GM12878 (cell line): ENCODE measurements at regions not wholly inside any gene's neighbourhood (a gene's known extent, or its start where the extent isn't known, plus 50 kb on each side); places are given as distances from the start of the nearest gene placed in this dataset.

Source experiments
- ATAC-seq: fragments of 200-7000 bp; cut with Tn5 transposase; 3 replicates; pipeline ENCODE4 v1.9.1; 2020; ENCODE audit warnings: mild to moderate bottlenecking, moderate library complexity
- BruUV-seq: library from RNA; stranded (reverse); fragments of 400-500 nt; replicated peaks from 2 replicates; lab custom pipeline; 2021; lab: Mats Ljungman, UMichigan
- CTCF ChIA-PET: fragments of 300-600 bp; sonication (Branson Sonifier 250); formaldehyde crosslinking; extraction: SDS; loops from one replicate; lab custom pipeline; 2021; ENCODE audit warnings: inconsistent platforms; lab: Yijun Ruan, JAX
- POLR2A ChIA-PET: fragments of 350-600 bp; formaldehyde crosslinking; extraction: SDS; loops from one replicate; lab custom pipeline; 2021; ENCODE audit warnings: inconsistent platforms; lab: Charles Lee
- RAD21 ChIA-PET: fragments of 300-600 bp; sonication (Branson Sonifier 250); formaldehyde crosslinking; loops from one replicate; lab custom pipeline; 2023; ENCODE audit warnings: antibody characterized with exemption; ENCODE audit not compliant: unreplicated experiment; lab: Charles Lee
- SMC1A ChIA-PET: fragments of 300-600 bp; sonication (Branson Sonifier 250); formaldehyde crosslinking; loops from one replicate; lab custom pipeline; 2023; ENCODE audit not compliant: unreplicated experiment, uncharacterized antibody; lab: Charles Lee
- DNase-seq: peaks from one replicate; pipeline ENCODE4 v3.0.0-alpha.2; 2011; ENCODE audit warnings: low read depth, low spot score
- FAIRE-seq: peaks from 3 replicates; lab custom pipeline; 2011; peaks lifted over from hg19 to GRCh38; lab: Jason Lieb, UNC
- H2AFZ ChIP-seq: 2 replicates; pipeline ENCODE4 v1.6.0; 2011; ENCODE audit warnings: low read depth, low read length, control low read depth; ENCODE audit not compliant: control insufficient read depth
- H3K27ac ChIP-seq: 2 replicates; pipeline ENCODE4 v1.5.1; 2011; ENCODE audit warnings: control low read depth; ENCODE audit not compliant: control insufficient read depth, insufficient read depth
- H3K27me3 ChIP-seq, 2 experiments: replicated peaks in 1 of 2; 2 replicates each; pipeline versions ENCODE4 v1.6.0 to v1.6.1; 2011; ENCODE audit warnings: low read length in 1 of 2; ENCODE audit not compliant: control insufficient read depth in 2 of 2, insufficient read depth in 2 of 2
- H3K36me3 ChIP-seq, 2 experiments: 2 replicates each; pipeline ENCODE4 v1.5.1; 2011; ENCODE audit warnings: low read length in 1 of 2; ENCODE audit not compliant: control insufficient read depth in 2 of 2, insufficient read depth in 2 of 2
- H3K4me1 ChIP-seq: 2 replicates; pipeline ENCODE4 v1.6.1; 2011; ENCODE audit warnings: mild to moderate bottlenecking, low read length, moderate library complexity, mixed read lengths; ENCODE audit not compliant: control insufficient read depth, insufficient read depth
- H3K4me2 ChIP-seq: 2 replicates; pipeline ENCODE4 v1.6.0; 2011; ENCODE audit warnings: control low read depth; ENCODE audit not compliant: control insufficient read depth, insufficient read depth
- H3K4me3 ChIP-seq: fragments of 200-600 bp; sonication (generic); 2 replicates; pipeline ENCODE4 v1.5.1; 2016
- H3K79me2 ChIP-seq: 2 replicates; pipeline ENCODE4 v1.6.0; 2011; ENCODE audit warnings: low read length; ENCODE audit not compliant: control insufficient read depth, insufficient read depth
- H3K9ac ChIP-seq: 2 replicates; pipeline ENCODE4 v1.8.0; 2011; ENCODE audit warnings: low read length, control low read depth, mixed read lengths; ENCODE audit not compliant: control insufficient read depth, insufficient read depth
- H3K9me3 ChIP-seq: replicated peaks from 3 replicates; pipeline ENCODE4 v1.5.1; 2011; ENCODE audit warnings: mild to moderate bottlenecking, low read length; ENCODE audit not compliant: control insufficient read depth, insufficient read depth
- H4K20me1 ChIP-seq: 2 replicates; pipeline ENCODE4 v1.6.0; 2011; ENCODE audit not compliant: control insufficient read depth, insufficient read depth
- BHLHE40 ChIP-seq, 2 experiments: fragments of 450-650 bp in 1 of 2; IDR thresholded peaks; 2 replicates each; pipeline ENCODE4 v1.6.1; 2011 to 2017; ENCODE audit warnings: low read depth in 2 of 2, borderline replicate concordance in 1 of 2, improper control_type of control experiment in 1 of 2, low read length in 1 of 2, mild to moderate bottlenecking in 1 of 2
- DPF2 ChIP-seq: fragments of 450-650 bp; IDR thresholded peaks from 2 replicates; pipeline ENCODE4 v1.6.1; 2017; ENCODE audit warnings: mild to moderate bottlenecking
- EED ChIP-seq: sonication (generic); IDR thresholded peaks from 2 replicates; pipeline ENCODE4 v1.6.1; 2016; ENCODE audit warnings: antibody characterized with exemption, low read depth
- HDAC2 ChIP-seq: fragments of 200-600 bp; sonication (generic); IDR thresholded peaks from 2 replicates; pipeline ENCODE4 v1.6.1; 2017
- IRF4 ChIP-seq: IDR thresholded peaks from 2 replicates; pipeline ENCODE4 v1.6.1; 2011; ENCODE audit warnings: low read depth, low read length
- NR2C1 ChIP-seq: fragments of 450-650 bp; IDR thresholded peaks from 2 replicates; pipeline ENCODE4 v1.6.1; 2017; ENCODE audit warnings: antibody characterized with exemption, mild to moderate bottlenecking, moderate library complexity
- RAD21 ChIP-seq: IDR thresholded peaks from 2 replicates; pipeline ENCODE4 v1.6.1; 2011; ENCODE audit warnings: mild to moderate bottlenecking, low read depth, low read length, moderate library complexity; ENCODE audit not compliant: insufficient read depth
- USF1 ChIP-seq: IDR thresholded peaks from 2 replicates; pipeline ENCODE4 v1.6.1; 2011; ENCODE audit warnings: borderline replicate concordance, low read depth, mild to moderate bottlenecking, moderate library complexity, mixed read lengths, low read length; ENCODE audit not compliant: insufficient read depth; ENCODE audit errors: extremely low read length
- ZBED1 ChIP-seq: IDR thresholded peaks from 2 replicates; pipeline ENCODE4 v1.6.1; 2016; ENCODE audit warnings: borderline replicate concordance
- ZNF274 ChIP-seq: IDR thresholded peaks from one replicate; pipeline ENCODE4 v1.8.0; 2011; ENCODE audit not compliant: insufficient read length, insufficient read depth
- WGBS: methylation state at CpG from one replicate; pipeline ENCODE4 v1.1.6; 2016; ENCODE audit warnings: low lambda C conversion rate; ENCODE audit not compliant: insufficient replicate concordance, insufficient coverage; ENCODE audit errors: missing lambda C conversion rate; 5-methylcytosine and 5-hydroxymethylcytosine counted together
- in situ Hi-C: fragments of 300-500 bp; cut with MboI; formaldehyde crosslinking; loops from 9 replicates; pipeline ENCODE4 v1.14.3; 2018; ENCODE audit warnings: mixed read lengths
- intact Hi-C: fragments of 100-400 bp; cut with micrococcal nuclease; formaldehyde crosslinking; loops from one replicate; pipeline ENCODE4 v1.14.2; 2022; ENCODE audit not compliant: unreplicated experiment
- TF ChIP-seq, protein P1 (sequence below): IDR thresholded peaks from 2 replicates; pipeline ENCODE4 v1.6.1; 2011; ENCODE audit warnings: low read depth, low read length, improper control_type of control experiment, borderline replicate concordance
- TF ChIP-seq, protein P2 (sequence below): fragments of 450-650 bp; conservative IDR thresholded peaks from 2 replicates; pipeline ENCODE4 v1.6.1; 2017; ENCODE audit warnings: mild to moderate bottlenecking, moderate library complexity
- TF ChIP-seq, protein P3 (sequence below): IDR thresholded peaks from 2 replicates; pipeline ENCODE4 v1.6.1; 2012; ENCODE audit warnings: low read length, inconsistent platforms

- Histone ChIP-seq H3K79me2 (no peaks in the 10 kb centered on the region), H2AFZ (no peak overlapping the region)
- SMC1A ChIA-PET, result no interaction called here
- intact Hi-C loops, result no loop called here
- no TSS peak for BruUV-seq
- no peak for TF ChIP-seq DPF2
- TF ChIP-seq RAD21, result no peak
- TF ChIP-seq HDAC2, result no peak
- TF ChIP-seq NR2C1, result no peak
- no peak for TF ChIP-seq ZBED1
- TF ChIP-seq, protein P1, sequence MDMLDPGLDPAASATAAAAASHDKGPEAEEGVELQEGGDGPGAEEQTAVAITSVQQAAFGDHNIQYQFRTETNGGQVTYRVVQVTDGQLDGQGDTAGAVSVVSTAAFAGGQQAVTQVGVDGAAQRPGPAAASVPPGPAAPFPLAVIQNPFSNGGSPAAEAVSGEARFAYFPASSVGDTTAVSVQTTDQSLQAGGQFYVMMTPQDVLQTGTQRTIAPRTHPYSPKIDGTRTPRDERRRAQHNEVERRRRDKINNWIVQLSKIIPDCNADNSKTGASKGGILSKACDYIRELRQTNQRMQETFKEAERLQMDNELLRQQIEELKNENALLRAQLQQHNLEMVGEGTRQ, result no peak
- TF ChIP-seq, all 136 proteins: peak for 0
- Histone ChIP-seq H4K20me1 (no peaks in the 10 kb centered on the region), H3K4me3 (no peak overlapping the region), H3K9ac (no peak overlapping the region), H3K4me1 (no peaks in the 10 kb centered on the region), H3K27ac (no peak overlapping the region), H3K36me3 (no peaks in the 10 kb centered on the region), H3K4me2 (no peak overlapping the region), H3K9me3 (no peaks in the 10 kb centered on the region), H3K27me3 (no peaks in the 10 kb centered on the region)
- 93% methylated on average over 4 of the region's 4 CpGs for WGBS
- ATAC-seq, result no peak
- no peak for DNase-seq
- ChIA-PET RAD21 (interaction anchor here (0.6 kb wide), 1 partner anchor 389 kb away, joined by 3 read pairs; no protein-coding TSS in a partner anchor), CTCF (interaction anchor here (1.0 kb wide), 1 partner anchor 206 kb away, joined by 3 read pairs; no protein-coding TSS in a partner anchor), POLR2A (no interaction called here)
- in situ Hi-C loops, result loop anchor here (5.0 kb wide), 2 partner anchors 131 to 211 kb away; no protein-coding TSS in a partner anchor
- FAIRE-seq, result no peak
These were observed 114.3 kb downstream of the ASCL4 start for GRCh38 chr12:107888789-107889188.

DNA sequence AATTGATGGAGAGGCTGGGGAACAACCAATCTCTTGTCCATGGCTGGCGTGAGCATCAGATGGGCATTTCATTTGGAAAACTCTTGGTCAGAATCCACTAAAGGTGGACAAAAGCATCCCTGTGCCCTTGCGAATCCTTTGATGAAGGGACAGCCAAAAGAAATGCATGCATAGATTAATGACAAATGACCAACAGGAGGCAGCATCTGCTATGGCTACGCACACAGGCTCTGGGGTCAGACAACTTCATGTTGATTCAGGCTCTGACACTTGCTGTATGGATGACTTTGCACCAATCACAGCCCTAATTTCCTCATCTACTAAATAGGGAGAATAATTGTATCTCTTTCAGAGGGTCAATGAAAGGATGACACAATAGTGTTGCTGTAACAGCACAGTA is 117.5 kb downstream of the ASCL4 start:
- no peak overlapping the region for H3K4me3 ChIP-seq
- no peak overlapping the region for H2AFZ ChIP-seq
- H3K9me3 ChIP-seq, result no peaks in the 10 kb centered on the region
- H3K9ac ChIP-seq, result no peak overlapping the region
- in situ Hi-C loops, result no loop called here
- no peaks in the 10 kb centered on the region for H3K4me1 ChIP-seq
- ATAC-seq (peak; percentile 65), DNase-seq (no peak), FAIRE-seq (peak; percentile 61)
- BruUV-seq, result no TSS peak
- no peak overlapping the region for H3K4me2 ChIP-seq
- no peak overlapping the region for H3K27ac ChIP-seq
- H3K79me2 ChIP-seq, result no peaks in the 10 kb centered on the region
- 63% methylated on average over 3 of the region's 3 CpGs for WGBS
- SMC1A ChIA-PET, result no interaction called here
- POLR2A ChIA-PET, result no interaction called here
- RAD21 ChIA-PET, result no interaction called here
- H4K20me1 ChIP-seq, result no peaks in the 10 kb centered on the region
- H3K36me3 ChIP-seq, result no peaks in the 10 kb centered on the region
- H3K27me3 ChIP-seq, result no peaks in the 10 kb centered on the region
- intact Hi-C loops, result no loop called here
- CTCF ChIA-PET, result interaction anchor here (1.3 kb wide), 1 partner anchor 216 kb away, joined by 3 read pairs; no protein-coding TSS in a partner anchor
- TF ChIP-seq BHLHE40 (IDR thresholded peaks at IDR 0.05; ENCODE audit: borderline replicate concordance in 1 of 2, low read depth in 2 of 2, low read length in 1 of 2), result no peak
- TF ChIP-seq IRF4, result no peak
- TF ChIP-seq, protein P2, sequence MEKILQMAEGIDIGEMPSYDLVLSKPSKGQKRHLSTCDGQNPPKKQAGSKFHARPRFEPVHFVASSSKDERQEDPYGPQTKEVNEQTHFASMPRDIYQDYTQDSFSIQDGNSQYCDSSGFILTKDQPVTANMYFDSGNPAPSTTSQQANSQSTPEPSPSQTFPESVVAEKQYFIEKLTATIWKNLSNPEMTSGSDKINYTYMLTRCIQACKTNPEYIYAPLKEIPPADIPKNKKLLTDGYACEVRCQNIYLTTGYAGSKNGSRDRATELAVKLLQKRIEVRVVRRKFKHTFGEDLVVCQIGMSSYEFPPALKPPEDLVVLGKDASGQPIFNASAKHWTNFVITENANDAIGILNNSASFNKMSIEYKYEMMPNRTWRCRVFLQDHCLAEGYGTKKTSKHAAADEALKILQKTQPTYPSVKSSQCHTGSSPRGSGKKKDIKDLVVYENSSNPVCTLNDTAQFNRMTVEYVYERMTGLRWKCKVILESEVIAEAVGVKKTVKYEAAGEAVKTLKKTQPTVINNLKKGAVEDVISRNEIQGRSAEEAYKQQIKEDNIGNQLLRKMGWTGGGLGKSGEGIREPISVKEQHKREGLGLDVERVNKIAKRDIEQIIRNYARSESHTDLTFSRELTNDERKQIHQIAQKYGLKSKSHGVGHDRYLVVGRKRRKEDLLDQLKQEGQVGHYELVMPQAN, result no peak
- TF ChIP-seq ZNF274, result no peak
- no peak for TF ChIP-seq EED
- TF ChIP-seq USF1, result no peak
- TF ChIP-seq, protein P3, sequence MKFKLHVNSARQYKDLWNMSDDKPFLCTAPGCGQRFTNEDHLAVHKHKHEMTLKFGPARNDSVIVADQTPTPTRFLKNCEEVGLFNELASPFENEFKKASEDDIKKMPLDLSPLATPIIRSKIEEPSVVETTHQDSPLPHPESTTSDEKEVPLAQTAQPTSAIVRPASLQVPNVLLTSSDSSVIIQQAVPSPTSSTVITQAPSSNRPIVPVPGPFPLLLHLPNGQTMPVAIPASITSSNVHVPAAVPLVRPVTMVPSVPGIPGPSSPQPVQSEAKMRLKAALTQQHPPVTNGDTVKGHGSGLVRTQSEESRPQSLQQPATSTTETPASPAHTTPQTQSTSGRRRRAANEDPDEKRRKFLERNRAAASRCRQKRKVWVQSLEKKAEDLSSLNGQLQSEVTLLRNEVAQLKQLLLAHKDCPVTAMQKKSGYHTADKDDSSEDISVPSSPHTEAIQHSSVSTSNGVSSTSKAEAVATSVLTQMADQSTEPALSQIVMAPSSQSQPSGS, result no peak
- TF ChIP-seq RAD21, result peak; percentile 36; the same call in 1 of the 2 replicates
